ENCODE measurements at regions not wholly inside any gene's neighbourhood (a gene's known extent, or its start where the extent isn't known, plus 50 kb on each side); places are given as distances from the start of the nearest gene placed in this dataset.
A peak's percentile ranks its signal among the peaks of the same experiment; 100 is the strongest.
"Not testable (repeated sequence)": the region's sequence is repeated elsewhere in the genome, so short reads cannot be mapped to it uniquely, and the experiment has no call there.

DNA sequence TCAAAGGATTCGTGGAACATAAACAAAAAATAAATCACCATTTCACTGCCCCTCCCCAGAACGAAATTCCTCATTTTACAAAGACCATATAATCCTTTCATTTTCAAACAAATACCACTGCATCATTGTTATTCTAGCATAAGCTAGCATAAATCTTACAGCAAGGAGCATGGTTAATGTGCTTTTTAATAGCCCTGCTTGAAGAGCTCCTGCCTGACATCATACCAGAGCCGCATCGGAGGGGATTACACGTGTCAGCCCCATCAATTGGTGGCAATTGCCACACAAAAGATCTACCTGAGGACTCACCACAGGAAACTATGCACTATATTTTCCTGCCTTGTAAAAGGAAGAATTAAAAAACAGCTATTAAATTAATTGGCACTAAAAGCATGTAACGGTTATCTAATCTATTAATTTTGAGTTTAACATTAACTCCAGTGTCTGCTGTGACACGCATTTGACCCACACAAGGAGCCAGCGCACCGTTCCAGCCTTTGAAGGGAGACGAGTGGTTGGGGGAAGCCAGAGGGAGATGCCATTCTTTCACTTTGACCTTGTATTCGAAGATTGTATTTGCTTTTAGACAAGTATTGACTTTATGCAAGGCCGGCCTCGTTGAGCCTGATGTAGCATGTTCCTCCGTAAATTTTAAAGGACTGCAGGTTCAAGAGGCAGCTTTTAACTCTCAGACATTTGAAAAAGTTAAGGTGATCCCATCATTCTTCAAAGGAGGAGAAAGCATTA lies 261.1 kb upstream of the RNF32 start:
- Histone ChIP-seq H3K4me1 (peaks cover 6% of the 10 kb centered on the region), H3K4me3 (no peak overlapping the region), H3K36me3 (replicated peaks) (no peaks in the 10 kb centered on the region), H3K9me3 (no peaks in the 10 kb centered on the region; the same call in 1 of the 2 replicates), H3K27me3 (ENCODE audit: low read depth) (no peaks in the 10 kb centered on the region)
- in situ Hi-C loops (cut with MboI; ENCODE audit: low sequenced_read_pairs) = no loop called here
- peak; percentile 60 to 73 for DNase-seq (ENCODE audit: low spot score in 2 of 2)

DNA sequence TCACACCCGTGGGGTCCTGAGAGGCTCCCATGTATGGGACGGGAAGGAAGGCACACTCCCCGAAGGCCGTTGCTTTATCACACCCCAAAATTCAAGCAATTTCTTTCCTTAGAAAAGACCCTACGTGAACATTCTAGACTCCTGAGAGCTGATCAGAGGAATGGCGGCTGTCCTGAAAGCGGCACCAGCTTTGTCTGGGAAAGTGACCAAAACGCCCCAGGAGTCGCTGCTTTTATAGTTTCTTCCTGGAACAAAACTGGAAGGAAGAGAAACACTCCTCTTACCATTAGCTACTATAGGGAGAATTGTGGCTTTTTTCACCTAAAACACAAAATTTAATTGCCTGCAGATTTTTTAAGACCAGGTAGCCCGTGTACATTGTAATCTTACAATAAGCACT lies 261.8 kb upstream of the RNF32 start:
- no peaks in the 10 kb centered on the region; the same call in 1 of the 2 replicates for H3K9me3 ChIP-seq
- peaks cover 6% of the 10 kb centered on the region for H3K4me1 ChIP-seq
- no peaks in the 10 kb centered on the region for H3K36me3 ChIP-seq (replicated peaks)
- no peaks in the 10 kb centered on the region for H3K27me3 ChIP-seq (ENCODE audit: low read depth)
- no peak overlapping the region for H3K4me3 ChIP-seq
- in situ Hi-C loops (cut with MboI; ENCODE audit: low sequenced_read_pairs) = no loop called here
- DNase-seq (ENCODE audit: low spot score in 2 of 2) = peak in 1 of 2 experiments; percentile 35

DNA sequence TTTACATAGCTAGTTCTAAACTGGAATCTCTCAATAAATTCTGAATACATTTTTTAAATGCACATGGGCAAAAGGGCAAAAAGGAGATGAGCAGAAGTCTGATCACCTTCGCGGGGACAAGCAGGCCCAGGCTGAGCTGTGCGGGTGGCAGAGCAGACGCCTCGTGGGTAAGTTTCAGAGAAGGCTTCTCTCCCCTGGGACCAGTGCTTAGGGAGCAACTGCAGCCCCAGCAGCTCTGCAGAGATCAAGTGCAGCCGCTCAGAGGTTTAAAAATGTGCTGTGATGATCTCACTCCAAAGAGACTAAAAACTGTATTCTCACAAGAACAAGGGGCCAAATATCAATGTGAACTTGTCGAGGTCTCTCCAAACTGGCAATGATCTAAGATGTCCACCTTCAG lies 264.3 kb upstream of the RNF32 start:
- no peak overlapping the region for H3K4me3 ChIP-seq
- in situ Hi-C loops (cut with MboI; ENCODE audit: low sequenced_read_pairs) = no loop called here
- no peaks in the 10 kb centered on the region; the same call in 1 of the 2 replicates for H3K9me3 ChIP-seq
- peaks cover 6% of the 10 kb centered on the region for H3K4me1 ChIP-seq
- no peak for DNase-seq (ENCODE audit: low spot score in 2 of 2)
- H3K27me3 ChIP-seq (ENCODE audit: low read depth) = no peaks in the 10 kb centered on the region
- H3K36me3 ChIP-seq (replicated peaks) = no peaks in the 10 kb centered on the region

DNA sequence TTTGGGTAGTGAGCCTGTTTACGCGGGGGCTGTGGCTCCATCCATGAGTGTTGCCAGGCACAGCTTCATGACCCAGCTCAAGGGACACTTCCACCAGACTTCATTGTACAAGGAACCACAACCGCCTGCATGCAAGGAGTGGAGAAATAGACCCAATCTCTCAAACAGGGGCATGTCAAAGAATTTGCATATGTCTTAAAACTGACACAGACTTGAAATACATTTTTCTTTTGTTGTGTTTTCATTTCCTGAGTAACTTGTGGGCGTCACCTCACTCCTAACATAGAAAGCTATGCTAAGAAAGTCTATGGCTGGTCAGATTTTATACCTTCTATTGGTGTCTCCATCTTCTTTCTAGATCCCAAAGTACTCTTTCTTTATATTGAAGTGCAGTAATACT lies 266.2 kb upstream of the RNF32 start:
- Histone ChIP-seq H3K9me3 (no peaks in the 10 kb centered on the region), H3K27me3 (ENCODE audit: low read depth) (no peaks in the 10 kb centered on the region), H3K36me3 (replicated peaks) (no peaks in the 10 kb centered on the region), H3K4me3 (no peak overlapping the region), H3K4me1 (peaks cover 3% of the 10 kb centered on the region; the same call in 1 of the 2 replicates)
- DNase-seq (ENCODE audit: low spot score in 2 of 2) = no peak
- in situ Hi-C loops (cut with MboI; ENCODE audit: low sequenced_read_pairs) = no loop called here

DNA sequence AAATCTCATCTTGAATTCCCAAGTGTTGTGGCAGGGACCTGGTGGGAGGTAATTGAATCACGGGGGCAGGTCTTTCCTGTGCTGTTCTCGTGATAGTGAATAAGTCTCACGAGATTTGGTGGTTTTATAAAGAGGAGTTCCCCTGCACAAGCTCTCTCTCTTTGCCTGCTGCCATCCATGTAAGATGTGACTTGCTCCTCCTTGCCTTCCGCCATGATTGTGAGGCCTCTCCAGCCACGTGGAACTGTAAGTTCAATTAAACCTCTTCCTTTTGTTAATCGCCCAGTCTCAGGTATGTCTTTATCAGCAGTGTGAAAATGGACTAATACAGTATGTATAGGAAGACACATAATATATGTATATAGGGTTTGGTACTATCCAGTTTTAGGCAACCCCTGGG lies 270.6 kb upstream of the RNF32 start:
- H3K36me3 ChIP-seq (replicated peaks); in situ Hi-C loops (cut with MboI; ENCODE audit: low sequenced_read_pairs); H3K27me3 ChIP-seq (ENCODE audit: low read depth); H3K4me1 ChIP-seq; H3K9me3 ChIP-seq; H3K4me3 ChIP-seq; DNase-seq (ENCODE audit: low spot score in 2 of 2): not testable (repeated sequence)

DNA sequence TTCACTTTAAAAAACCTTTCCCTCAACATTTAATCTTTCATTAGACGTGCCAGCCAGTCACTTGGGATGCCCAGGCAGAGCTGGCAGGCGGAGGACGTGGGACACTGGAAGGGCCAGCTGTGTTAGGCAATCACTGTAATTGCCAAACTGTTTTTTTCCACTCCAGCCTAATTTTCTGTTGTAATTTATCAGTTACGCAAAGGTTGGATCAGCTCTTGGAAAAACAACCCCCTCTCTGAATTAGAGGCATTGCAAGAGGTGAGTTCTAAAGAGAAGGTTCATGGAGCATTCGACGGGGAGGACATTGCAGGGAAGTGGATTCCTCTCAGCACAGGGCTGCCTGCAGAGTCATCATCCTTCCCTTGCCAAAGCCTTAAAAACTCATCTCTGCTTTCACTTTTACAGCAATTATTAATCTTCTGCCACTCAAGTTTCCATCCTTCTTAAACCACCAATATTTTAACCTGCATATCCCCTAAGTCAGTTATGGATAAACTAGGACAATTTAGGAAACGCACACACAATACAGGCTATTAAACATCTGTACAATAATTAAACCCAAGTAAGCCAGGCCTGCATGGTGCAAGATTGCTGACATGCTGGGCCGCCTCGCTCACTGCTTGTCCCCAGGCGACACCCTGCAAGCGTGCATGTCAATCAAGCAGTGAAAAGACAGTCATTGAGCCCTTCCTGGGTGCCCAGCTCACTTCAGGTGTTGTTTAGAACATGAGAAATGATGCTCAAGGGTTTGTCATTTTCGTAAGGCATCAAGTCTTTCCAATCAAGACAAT lies 272.3 kb upstream of the RNF32 start:
- Histone ChIP-seq H3K9me3 (no peaks in the 10 kb centered on the region), H3K27me3 (ENCODE audit: low read depth) (no peaks in the 10 kb centered on the region), H3K4me3 (no peak overlapping the region), H3K4me1 (no peaks in the 10 kb centered on the region), H3K36me3 (replicated peaks) (no peaks in the 10 kb centered on the region)
- in situ Hi-C loops (cut with MboI; ENCODE audit: low sequenced_read_pairs) = no loop called here
- DNase-seq (ENCODE audit: low spot score in 2 of 2) = no peak

DNA sequence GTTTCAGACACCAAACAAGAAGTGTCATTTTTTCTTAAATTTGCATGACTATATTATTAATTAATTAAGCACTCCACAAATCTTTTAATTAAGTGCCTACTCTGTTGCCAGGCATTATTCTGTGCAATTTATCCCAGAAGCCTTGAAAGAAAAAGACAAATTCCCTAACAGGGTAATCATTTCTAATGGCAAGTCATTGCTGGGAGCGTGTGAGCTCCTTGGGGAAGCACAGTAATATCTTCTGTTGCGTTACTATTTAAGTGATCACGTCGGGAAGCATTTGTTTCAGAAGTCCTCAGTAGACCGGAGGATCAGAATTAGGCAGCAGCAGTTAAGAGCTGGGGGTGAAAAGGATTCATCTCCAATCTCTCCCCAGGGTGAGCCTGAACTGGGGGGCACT lies 276.8 kb upstream of the RNF32 start:
- in situ Hi-C loops (cut with MboI; ENCODE audit: low sequenced_read_pairs) = no loop called here
- no peaks in the 10 kb centered on the region for H3K4me1 ChIP-seq
- H3K9me3 ChIP-seq = no peaks in the 10 kb centered on the region
- no peaks in the 10 kb centered on the region for H3K27me3 ChIP-seq (ENCODE audit: low read depth)
- H3K36me3 ChIP-seq (replicated peaks) = no peaks in the 10 kb centered on the region
- H3K4me3 ChIP-seq = no peak overlapping the region
- DNase-seq (ENCODE audit: low spot score in 2 of 2) = no peak

DNA sequence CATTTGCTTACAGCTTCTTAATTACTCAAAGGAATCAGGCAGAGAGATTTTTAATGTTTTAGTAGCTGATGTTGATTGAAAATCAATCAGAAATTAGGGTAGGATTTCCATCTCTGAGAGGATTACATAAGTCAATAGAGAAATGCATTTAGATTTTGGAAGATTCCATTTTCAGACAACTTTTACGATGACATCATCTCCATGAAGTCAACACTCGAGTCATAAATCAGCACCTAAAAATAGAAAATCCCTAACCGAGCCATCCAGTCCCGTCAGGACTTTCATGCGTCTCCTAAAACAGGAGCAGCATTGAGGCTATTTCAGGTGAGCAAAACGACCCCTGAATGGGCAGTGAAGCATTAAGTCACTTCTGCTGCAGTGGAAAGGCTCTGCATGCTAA lies 279.7 kb upstream of the RNF32 start:
- no peak for DNase-seq (ENCODE audit: low spot score in 2 of 2)
- no peaks in the 10 kb centered on the region for H3K9me3 ChIP-seq
- no peaks in the 10 kb centered on the region for H3K27me3 ChIP-seq (ENCODE audit: low read depth)
- no peaks in the 10 kb centered on the region for H3K4me1 ChIP-seq
- no peak overlapping the region for H3K4me3 ChIP-seq
- no peaks in the 10 kb centered on the region for H3K36me3 ChIP-seq (replicated peaks)
- in situ Hi-C loops (cut with MboI; ENCODE audit: low sequenced_read_pairs) = no loop called here

DNA sequence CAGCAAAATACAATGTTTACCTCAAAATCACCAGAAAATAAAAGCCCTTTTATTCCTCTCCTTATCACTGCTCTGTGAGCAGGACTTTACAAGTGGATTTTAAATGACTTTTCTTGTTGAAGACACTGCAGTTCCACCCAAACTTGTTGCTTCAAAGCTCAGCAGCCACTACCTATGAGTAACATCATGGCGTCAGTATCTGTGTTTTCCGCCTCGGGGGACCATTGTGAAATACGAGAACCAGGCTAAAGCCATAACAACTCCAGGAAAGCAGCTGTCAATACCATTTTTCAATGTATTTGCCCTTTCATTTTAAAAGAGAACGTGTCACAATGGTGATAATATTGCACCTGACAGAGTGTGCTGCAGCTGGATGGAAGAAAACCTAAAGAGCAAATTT lies 284.0 kb upstream of the RNF32 start:
- Histone ChIP-seq H3K4me3 (no peak overlapping the region), H3K27me3 (ENCODE audit: low read depth) (no peaks in the 10 kb centered on the region), H3K9me3 (no peaks in the 10 kb centered on the region), H3K36me3 (replicated peaks) (no peaks in the 10 kb centered on the region), H3K4me1 (no peaks in the 10 kb centered on the region)
- no peak for DNase-seq (ENCODE audit: low spot score in 2 of 2)
- in situ Hi-C loops (cut with MboI; ENCODE audit: low sequenced_read_pairs) = no loop called here

DNA sequence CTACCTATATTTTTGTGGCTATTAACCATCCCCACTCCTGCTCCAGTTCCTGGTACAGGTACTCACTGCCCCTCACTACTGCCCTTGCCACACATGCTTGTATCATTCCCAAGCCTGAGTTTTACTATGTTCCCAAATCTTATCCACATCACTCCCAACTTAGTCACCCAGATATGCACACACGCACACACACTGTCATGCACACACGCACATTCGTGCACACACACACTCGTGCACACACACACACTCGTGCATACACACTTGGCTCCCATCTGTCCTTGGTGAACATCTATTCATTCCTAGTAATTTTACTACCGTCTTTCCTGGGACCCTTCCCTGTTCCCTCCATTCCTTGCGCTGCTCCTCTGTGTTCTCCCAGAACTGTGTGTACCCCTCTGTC lies 287.2 kb upstream of the RNF32 start:
- Histone ChIP-seq H3K9me3 (no peaks in the 10 kb centered on the region), H3K36me3 (replicated peaks) (no peaks in the 10 kb centered on the region), H3K4me3 (no peak overlapping the region), H3K4me1 (no peaks in the 10 kb centered on the region), H3K27me3 (ENCODE audit: low read depth) (no peaks in the 10 kb centered on the region)
- in situ Hi-C loops (cut with MboI; ENCODE audit: low sequenced_read_pairs) = no loop called here
- DNase-seq (ENCODE audit: low spot score in 2 of 2) = no peak

DNA sequence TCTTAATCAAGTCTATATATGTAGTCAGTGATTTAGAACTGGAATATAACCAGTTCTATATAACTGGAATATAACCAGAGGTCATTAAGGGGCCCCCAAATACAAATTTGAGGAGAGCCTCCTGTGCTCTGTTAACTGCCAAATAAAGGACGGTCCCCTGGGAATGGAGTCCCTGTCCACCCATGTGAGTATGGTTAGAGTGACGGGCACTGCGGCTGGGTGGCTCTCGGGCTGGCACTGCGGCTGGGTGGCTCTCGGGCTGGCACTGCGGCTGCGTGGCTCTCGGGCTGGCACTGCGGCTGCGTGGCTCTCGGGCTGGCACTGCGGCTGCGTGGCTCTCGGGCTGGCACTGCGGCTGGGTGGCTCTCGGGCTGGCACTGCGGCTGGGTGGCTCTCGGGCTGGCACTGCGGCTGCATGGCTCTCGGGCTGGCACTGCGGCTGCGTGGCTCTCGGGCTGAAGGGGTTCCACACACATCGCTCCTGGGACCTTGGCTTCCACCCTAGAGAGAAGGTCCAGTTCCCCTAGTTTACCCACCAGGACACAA lies 292.8 kb upstream of the RNF32 start:
- DNase-seq (ENCODE audit: low spot score in 2 of 2); H3K9me3 ChIP-seq; in situ Hi-C loops (cut with MboI; ENCODE audit: low sequenced_read_pairs); H3K36me3 ChIP-seq (replicated peaks); H3K4me3 ChIP-seq; H3K27me3 ChIP-seq (ENCODE audit: low read depth); H3K4me1 ChIP-seq: not testable (repeated sequence)

DNA sequence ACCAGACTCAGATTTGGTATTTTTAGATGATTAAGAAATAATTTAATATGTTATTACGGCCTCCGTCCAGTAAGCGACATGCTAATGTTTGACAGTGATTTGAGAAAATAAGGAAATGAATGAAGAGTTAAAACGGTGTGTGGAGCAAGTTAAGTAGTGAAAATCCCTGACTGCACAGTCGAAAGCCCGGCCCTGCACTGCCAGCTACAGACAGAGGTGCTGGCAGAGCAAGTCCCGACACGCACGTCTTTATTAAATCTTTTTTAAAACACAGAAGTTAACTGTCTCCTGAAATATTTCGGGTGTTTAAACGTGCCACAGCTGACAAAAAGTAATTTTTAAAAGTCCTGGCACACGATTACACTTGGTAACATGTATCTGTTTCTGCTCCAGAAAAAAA lies 293.4 kb upstream of the RNF32 start:
- Histone ChIP-seq H3K4me1 (no peaks in the 10 kb centered on the region), H3K27me3 (ENCODE audit: low read depth) (no peaks in the 10 kb centered on the region), H3K4me3 (no peak overlapping the region), H3K9me3 (no peaks in the 10 kb centered on the region), H3K36me3 (replicated peaks) (no peaks in the 10 kb centered on the region)
- in situ Hi-C loops (cut with MboI; ENCODE audit: low sequenced_read_pairs) = no loop called here
- DNase-seq (ENCODE audit: low spot score in 2 of 2) = no peak

DNA sequence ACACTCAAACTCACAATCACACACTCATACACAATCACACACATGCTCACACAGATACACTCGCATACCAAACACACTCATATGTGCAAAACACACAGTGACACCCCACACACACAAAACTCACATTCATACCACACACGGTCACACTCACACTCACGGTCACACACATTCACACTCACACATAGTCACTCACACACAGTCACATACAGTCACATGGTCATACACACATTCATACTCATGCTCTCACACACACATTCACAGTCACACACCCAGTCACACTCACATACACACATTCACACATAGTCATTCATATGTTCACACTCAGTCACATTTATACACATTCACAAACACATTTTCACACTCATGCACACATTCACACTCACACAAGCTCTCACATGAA lies 296.0 kb upstream of the RNF32 start:
- no peaks in the 10 kb centered on the region for H3K36me3 ChIP-seq (replicated peaks)
- H3K4me3 ChIP-seq = no peak overlapping the region
- H3K4me1 ChIP-seq = no peaks in the 10 kb centered on the region
- H3K9me3 ChIP-seq = no peaks in the 10 kb centered on the region
- in situ Hi-C loops (cut with MboI; ENCODE audit: low sequenced_read_pairs) = no loop called here
- H3K27me3 ChIP-seq (ENCODE audit: low read depth) = no peaks in the 10 kb centered on the region
- no peak for DNase-seq (ENCODE audit: low spot score in 2 of 2)

DNA sequence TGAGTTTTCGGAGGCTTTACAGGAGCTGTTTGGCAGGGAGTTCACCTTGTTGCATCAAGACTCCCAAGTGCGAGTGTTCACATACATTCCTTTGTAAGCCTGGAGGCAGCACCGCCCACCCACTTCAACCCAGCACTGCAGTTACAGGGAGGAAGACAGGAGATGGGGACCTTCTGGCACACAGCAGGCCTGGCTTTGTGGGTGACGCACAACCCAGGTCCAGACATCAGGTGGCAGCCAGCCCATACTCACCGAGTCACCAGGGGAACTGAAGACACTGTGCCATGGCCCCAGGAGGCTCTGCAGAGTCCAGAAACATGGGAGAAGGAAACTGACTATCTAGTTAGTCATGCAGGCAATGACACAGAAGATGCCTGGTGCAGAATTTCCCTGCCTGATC lies 305.9 kb upstream of the RNF32 start:
- no peaks in the 10 kb centered on the region for H3K36me3 ChIP-seq (replicated peaks)
- in situ Hi-C loops (cut with MboI; ENCODE audit: low sequenced_read_pairs) = no loop called here
- no peaks in the 10 kb centered on the region for H3K4me1 ChIP-seq
- no peak overlapping the region for H3K4me3 ChIP-seq
- H3K27me3 ChIP-seq (ENCODE audit: low read depth) = no peaks in the 10 kb centered on the region
- no peaks in the 10 kb centered on the region for H3K9me3 ChIP-seq
- DNase-seq (ENCODE audit: low spot score in 2 of 2) = no peak

All from HAP-1 (cell line).